HL-60 (cell line): ENCODE measurements at regions not wholly inside any gene's neighbourhood (a gene's known extent, or its start where the extent isn't known, plus 50 kb on each side); places are given as distances from the start of the nearest gene placed in this dataset.

Experiments
- DNase-seq, 2 experiments: peaks; one replicate each; pipeline ENCODE4 v3.0.0-alpha.2; 2010 to 2020; ENCODE audit warnings: low read depth in 1 of 2, low spot score in 1 of 2
- H3K27ac ChIP-seq: fragments of 250-450 bp; sonication (Bioruptor Pico); replicated peaks from 2 replicates; pipeline ENCODE4 v1.5.1; 2020; ENCODE audit warnings: mild to moderate bottlenecking, moderate library complexity
- H3K27me3 ChIP-seq: fragments of 250-450 bp; sonication (Bioruptor Pico); 2 replicates; pipeline ENCODE4 v1.5.1; 2021; ENCODE audit warnings: mild to moderate bottlenecking, moderate library complexity; ENCODE audit not compliant: insufficient read depth, poor library complexity, severe bottlenecking
- H3K4me3 ChIP-seq: replicated peaks from 2 replicates; pipeline ENCODE4 v1.5.1; 2011; ENCODE audit warnings: mild to moderate bottlenecking, control low read depth, low read length; ENCODE audit not compliant: insufficient read depth
- GABPA ChIP-seq: IDR thresholded peaks from 2 replicates; pipeline ENCODE4 v1.6.1; 2012; ENCODE audit warnings: low read depth
- POLR2AphosphoS5 ChIP-seq: IDR thresholded peaks from 2 replicates; pipeline ENCODE4 v1.6.1; 2012; ENCODE audit warnings: low read depth
- SPI1 ChIP-seq: IDR thresholded peaks from 2 replicates; pipeline ENCODE4 v1.6.1; 2012; ENCODE audit warnings: low read depth, mild to moderate bottlenecking, borderline replicate concordance
- TF ChIP-seq, protein P1 (sequence below): IDR thresholded peaks from 2 replicates; pipeline ENCODE4 v1.6.1; 2012; ENCODE audit warnings: low read depth; ENCODE audit not compliant: insufficient replicate concordance
- TF ChIP-seq, protein P2 (sequence below): IDR thresholded peaks from one replicate; pipeline ENCODE4 v1.5.1; 2011; ENCODE audit warnings: low read length, control low read depth, inconsistent platforms; ENCODE audit not compliant: insufficient read depth

DNA sequence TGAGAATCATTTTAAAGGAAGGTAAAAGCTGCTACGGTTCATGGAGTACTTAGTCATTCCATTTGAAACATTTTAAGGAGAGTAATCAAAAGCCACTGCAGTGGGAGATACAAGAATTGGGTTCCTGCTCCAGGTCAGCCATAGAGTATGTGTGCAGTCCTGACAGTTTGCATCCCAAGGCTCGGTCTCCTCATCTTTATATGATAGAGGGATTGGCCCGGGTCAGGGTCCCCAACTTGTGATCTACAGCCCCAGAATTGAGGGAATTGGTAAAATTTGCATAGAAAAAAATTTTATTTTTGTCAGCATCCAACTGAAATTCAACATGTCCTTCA, 111.9 kb upstream of the PRNP start:
- no peak overlapping the region for H3K4me3 ChIP-seq
- no peak overlapping the region for H3K27ac ChIP-seq
- H3K27me3 ChIP-seq = peaks cover 7% of the 10 kb centered on the region
- DNase-seq = no peak
- TF ChIP-seq, protein P1, sequence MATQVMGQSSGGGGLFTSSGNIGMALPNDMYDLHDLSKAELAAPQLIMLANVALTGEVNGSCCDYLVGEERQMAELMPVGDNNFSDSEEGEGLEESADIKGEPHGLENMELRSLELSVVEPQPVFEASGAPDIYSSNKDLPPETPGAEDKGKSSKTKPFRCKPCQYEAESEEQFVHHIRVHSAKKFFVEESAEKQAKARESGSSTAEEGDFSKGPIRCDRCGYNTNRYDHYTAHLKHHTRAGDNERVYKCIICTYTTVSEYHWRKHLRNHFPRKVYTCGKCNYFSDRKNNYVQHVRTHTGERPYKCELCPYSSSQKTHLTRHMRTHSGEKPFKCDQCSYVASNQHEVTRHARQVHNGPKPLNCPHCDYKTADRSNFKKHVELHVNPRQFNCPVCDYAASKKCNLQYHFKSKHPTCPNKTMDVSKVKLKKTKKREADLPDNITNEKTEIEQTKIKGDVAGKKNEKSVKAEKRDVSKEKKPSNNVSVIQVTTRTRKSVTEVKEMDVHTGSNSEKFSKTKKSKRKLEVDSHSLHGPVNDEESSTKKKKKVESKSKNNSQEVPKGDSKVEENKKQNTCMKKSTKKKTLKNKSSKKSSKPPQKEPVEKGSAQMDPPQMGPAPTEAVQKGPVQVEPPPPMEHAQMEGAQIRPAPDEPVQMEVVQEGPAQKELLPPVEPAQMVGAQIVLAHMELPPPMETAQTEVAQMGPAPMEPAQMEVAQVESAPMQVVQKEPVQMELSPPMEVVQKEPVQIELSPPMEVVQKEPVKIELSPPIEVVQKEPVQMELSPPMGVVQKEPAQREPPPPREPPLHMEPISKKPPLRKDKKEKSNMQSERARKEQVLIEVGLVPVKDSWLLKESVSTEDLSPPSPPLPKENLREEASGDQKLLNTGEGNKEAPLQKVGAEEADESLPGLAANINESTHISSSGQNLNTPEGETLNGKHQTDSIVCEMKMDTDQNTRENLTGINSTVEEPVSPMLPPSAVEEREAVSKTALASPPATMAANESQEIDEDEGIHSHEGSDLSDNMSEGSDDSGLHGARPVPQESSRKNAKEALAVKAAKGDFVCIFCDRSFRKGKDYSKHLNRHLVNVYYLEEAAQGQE = no peak
- TF ChIP-seq, protein P2, sequence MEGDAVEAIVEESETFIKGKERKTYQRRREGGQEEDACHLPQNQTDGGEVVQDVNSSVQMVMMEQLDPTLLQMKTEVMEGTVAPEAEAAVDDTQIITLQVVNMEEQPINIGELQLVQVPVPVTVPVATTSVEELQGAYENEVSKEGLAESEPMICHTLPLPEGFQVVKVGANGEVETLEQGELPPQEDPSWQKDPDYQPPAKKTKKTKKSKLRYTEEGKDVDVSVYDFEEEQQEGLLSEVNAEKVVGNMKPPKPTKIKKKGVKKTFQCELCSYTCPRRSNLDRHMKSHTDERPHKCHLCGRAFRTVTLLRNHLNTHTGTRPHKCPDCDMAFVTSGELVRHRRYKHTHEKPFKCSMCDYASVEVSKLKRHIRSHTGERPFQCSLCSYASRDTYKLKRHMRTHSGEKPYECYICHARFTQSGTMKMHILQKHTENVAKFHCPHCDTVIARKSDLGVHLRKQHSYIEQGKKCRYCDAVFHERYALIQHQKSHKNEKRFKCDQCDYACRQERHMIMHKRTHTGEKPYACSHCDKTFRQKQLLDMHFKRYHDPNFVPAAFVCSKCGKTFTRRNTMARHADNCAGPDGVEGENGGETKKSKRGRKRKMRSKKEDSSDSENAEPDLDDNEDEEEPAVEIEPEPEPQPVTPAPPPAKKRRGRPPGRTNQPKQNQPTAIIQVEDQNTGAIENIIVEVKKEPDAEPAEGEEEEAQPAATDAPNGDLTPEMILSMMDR = no peak
- TF ChIP-seq GABPA (no peak), SPI1 (no peak), POLR2AphosphoS5 (no peak)

DNA sequence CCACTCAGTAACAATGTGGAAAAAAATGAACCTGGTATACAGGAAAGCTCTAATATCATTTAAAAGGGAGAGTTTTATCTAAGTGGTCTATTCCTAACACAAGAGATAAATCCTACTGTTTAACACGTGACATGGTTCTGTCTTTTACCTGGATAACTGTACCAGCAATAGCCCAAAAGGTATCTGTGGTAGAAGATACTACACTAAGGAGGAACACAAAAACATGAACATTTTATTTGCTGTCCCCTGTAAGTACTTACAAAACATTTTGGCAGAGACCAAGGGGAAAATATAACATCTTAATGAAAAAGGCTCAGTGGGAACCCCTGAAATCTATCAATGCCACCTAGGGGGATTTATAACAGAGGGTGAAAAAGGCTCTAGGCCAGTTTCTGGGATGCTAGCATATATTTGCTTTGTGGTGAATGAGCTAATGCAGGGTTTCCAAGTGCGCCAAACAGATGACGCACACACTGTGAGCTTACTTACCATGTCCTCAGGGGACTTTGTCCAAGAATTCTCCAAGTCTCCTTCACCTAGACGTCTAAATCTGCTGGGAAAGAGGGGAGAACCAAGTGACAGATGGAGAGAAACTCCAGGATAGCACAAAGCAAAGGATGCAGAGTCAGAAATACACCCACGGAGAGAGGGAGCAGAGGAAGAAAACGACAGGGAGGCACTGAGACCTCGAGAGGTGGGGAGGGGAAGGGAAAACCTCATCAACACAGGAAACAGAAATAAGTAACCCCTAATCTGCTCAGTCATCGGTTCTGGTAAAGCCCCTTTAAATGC, 112.5 kb upstream of the PRNP start:
- DNase-seq = no peak
- Histone ChIP-seq H3K27me3 (peaks cover 7% of the 10 kb centered on the region), H3K4me3 (no peak overlapping the region), H3K27ac (no peak overlapping the region)
- no peak for TF ChIP-seq SPI1

DNA sequence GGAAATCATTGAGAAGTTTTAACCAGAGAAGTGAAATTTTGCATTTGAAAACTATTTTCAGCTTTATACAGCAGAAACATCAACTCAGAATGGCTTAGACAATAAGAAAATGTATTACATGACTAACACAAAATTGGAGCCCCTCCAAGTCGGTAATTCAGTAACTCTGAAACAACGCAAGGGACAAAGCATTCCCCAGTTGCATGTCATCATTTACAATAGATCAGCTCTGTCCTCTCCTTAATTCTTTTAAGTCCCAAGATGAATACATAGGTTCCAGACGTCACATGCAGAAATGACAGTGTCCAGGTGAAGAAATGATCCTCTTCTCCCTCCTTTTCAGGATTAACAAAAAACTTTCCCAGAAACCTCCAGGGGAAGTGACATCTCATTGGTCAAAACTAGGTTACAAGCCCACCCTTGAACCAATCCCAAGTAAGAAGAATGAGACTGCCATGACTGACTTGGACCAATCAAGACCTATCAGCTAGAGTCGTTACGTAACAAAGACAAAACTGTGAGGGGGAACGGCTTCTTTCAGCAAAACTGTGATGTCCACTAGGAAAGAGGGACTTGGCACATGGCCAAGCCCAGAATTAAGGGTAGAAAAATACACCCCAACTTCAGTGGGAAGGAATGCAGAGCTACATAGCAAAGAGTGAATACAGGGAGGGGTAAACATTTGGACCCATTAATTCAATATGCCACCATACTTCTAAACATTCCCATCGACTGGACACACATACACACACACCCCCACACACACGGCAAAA, 114.3 kb upstream of the PRNP start:
- no peak overlapping the region for H3K4me3 ChIP-seq
- TF ChIP-seq SPI1 (no peak), GABPA (no peak), POLR2AphosphoS5 (no peak)
- TF ChIP-seq, protein P1 = no peak
- TF ChIP-seq, protein P2 = no peak
- no peak for DNase-seq
- H3K27me3 ChIP-seq = no peaks in the 10 kb centered on the region
- H3K27ac ChIP-seq = no peak overlapping the region

DNA sequence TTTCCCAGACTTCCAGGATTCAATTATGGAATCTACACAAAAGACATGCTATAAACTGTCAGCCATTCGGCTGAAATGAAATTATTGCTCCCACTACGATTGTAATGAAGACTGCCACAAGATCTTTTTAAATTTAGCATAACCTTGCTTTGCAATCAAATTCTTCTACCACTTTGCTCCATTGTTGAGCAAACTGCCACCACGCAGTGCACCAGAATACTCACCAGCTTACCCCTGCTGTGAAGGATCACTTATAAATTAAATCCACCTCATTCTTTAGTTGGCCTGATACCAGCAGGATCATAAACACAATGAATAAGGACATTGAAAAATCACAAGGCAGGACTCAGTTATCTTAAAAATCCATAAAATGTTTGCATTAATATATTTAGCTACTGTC, 116.4 kb upstream of the PRNP start:
- H3K27me3 ChIP-seq = no peaks in the 10 kb centered on the region
- no peak for TF ChIP-seq GABPA
- TF ChIP-seq POLR2AphosphoS5 = no peak
- TF ChIP-seq SPI1 = no peak
- TF ChIP-seq, protein P2 = no peak
- TF ChIP-seq, protein P1 = no peak

More for the DNA sequence above, 116.4 kb upstream of the PRNP start:
- no peak overlapping the region for H3K4me3 ChIP-seq
- no peak for DNase-seq
- H3K27ac ChIP-seq = no peak overlapping the region
